Right forelimb (tissue), 1 donor: ENCODE measurements at regions not wholly inside any gene's neighbourhood (a gene's known extent, or its start where the extent isn't known, plus 50 kb on each side); places are given as distances from the start of the nearest gene placed in this dataset.
"Not testable (repeated sequence)": the region's sequence is repeated elsewhere in the genome, so short reads cannot be mapped to it uniquely, and the experiment has no call there.

ENCODE experiments used
- DNase-seq: peaks from one replicate; pipeline ENCODE4 v3.0.0-alpha.2; 2018

DNA sequence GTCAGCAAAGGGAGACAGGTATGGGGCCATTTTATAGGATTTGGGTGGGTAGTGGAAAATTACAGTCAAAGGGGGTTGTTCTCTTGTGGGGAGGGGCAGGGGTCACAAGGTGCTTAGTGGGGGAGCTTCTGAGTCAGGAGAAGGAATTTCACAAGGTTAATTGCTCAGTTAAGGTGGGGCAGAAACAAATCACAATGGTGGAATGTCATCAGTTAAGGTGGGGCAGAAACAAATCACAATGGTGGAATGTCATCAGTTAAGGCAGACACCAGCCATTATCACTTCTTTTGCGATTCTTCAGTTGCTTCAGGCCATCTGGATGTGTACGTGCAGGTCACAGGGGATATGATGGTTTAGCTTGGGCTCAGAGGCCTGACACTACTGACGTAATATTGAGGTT lies 1077.6 kb downstream of the DNAJB9 start:
- not testable (repeated sequence) for DNase-seq

DNA sequence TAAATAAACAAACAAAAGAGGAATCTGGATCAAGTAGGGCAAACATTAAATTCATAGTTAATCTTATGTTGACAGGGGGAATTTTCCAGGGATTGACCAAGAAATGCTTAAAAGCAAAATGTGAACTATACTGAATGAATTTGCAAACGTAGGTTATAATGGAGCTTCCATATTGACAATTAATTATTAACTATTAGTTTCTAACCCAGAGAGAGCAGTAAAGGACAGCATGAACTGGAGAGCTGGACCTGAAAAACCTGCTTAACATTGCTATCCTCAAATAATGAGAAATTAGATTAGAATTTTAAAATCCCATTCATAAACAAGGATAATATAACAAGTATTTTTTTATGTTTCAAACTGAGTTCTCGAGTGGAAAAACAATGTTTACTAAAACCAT lies 1089.6 kb downstream of the DNAJB9 start:
- no peak for DNase-seq

DNA sequence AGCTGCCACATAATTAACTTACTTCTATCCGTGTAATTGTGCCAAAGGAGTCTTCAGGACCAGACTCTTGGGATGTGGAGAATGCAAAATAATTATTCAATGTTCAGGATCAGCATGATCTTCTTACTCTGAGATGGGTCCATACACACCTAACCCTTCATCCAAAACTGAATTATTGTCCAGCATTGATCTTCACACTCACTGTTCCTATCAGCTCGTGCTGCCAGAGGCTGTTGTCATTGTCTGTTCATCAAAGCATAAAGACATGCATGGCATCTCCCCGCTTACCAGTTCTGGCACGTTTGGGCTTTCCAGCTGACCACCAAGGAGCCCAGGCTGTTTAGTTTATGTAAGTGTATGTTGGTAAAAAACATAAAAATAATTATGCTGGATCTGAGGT lies 1090.7 kb downstream of the DNAJB9 start:
- no peak for DNase-seq

DNA sequence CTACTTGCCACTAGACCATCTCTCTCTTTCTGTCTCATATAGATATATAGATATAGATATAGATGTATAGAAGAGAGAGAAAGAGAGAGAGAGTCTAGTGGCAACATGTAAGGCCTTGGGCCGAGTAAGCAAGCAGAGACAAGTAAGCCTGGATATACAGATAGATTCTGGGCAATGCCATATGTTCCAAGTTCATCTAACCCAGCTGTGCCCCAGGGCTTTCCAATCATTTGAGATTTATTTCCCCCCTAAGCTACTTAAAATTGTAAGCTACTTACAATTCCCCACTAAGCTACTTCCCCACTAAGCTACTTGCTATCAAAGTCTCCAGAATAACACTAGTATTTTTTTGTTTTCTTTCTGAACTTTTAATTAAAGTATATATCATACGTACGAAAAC lies 1094.1 kb downstream of the DNAJB9 start:
- no peak for DNase-seq

DNA sequence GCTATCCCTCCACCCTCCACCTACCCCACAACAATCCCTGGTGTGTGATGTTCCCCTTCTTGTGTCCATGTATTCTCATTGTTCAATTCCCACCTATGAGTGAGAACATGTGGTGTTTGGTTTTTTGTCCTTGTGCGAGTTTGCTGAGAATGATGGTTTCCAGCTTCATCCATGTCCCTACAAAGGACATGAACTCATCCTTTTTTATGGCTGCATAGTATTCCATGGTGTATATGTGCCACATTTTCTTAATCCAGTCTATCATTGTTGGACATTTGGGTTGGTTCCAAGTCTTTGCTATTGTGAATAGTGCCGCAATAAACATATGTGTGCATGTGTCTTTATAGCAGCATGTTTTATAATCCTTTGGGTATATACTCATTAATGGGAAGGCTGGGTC lies 1117.6 kb downstream of the DNAJB9 start:
- DNase-seq: not testable (repeated sequence)

DNA sequence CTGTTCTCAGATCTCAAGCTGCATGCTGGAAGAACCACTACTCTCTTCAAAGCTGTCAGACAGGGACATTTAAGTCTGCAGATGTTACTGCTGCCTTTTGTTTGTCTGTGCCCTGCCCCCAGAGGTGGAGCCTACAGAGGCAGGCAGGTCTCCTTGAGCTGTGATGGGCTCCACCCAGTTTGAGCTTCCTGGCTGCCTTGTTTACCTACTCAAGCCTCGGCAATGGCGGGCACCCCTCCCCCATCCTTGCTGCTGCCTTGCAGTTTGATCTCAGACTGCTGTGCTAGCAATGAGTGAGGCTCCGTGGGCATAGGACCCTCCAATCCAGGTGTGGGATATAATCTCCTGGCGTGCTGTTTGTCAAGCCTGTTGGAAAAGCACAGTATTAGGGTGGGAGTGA lies 1122.9 kb downstream of the DNAJB9 start:
- not testable (repeated sequence) for DNase-seq

DNA sequence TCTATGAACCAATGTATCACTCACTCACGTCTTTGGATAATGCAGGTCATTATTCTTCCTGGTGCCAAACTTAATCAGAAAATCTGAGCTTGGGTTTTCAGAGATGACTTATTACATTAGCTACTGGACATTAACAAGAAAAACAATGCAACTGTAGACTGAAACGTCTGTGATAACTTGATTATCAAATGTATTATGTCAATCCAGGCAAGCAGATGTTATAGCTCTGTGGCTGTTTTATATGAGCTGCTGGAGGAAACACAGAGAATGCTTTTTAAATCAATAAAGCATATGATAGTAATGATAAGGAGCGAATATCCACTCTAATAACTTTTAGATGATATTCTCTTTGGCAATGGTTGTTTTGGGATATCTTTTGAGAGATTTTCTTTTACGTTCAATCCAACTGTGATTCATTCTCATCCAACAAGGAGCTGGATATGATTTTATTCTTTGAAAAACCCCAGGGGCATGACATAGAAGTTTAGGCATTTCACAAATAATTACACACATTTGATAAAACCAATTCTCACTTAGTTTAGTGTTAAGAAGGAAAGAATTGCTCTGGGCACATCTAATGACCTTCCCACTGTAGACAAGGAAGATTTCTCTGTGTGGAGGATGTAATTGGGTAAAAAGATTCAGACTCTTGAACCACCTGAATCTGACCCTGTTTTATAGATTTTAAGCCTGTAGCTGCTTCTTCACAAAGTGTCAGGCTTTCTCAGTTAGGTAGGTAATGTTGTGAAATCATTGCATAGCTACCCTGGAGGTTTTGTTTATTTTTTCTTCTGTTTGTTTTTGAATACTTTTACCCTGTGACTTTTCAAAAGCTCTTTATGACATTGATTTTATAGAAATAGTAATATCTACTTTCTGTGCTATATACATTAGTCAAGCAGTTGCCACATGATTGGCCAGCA lies 1124.7 kb downstream of the DNAJB9 start:
- DNase-seq: no peak

DNA sequence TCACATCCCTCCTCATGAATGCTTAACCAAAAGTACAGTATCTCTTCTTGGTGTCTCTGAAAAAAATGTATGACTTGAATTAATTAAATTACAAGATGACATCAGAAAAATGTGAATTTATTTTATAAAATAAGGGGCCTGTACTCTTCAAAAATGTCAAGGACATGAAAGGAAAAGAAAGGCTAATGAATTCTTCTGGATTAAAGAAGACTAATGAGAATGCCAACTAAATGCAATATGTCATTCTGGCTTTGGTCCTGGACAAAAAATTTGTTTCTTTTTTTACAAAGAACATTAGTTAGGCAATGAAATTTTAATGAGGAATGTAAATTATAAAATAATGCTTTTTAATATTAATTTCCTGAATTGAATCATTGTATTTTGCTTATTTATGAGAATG lies 1125.7 kb downstream of the DNAJB9 start:
- DNase-seq: no peak

DNA sequence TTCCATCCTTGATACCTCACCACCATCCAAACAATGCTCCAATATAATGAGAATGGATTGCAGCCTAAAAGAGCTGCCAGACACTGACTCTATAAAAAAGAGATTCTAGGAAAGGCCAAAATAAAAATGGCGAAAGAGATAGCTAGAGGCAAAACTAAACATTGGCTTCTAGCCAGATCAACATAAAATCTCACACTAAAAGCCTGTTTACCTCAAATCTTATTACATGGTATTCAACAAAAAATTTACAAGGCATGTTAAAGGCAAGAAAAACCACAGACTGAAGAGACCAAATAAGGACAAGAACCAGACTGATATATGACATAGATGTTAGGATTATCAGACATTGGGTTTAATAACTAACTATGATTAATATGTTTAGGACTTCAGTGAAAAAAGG lies 1127.0 kb downstream of the DNAJB9 start:
- DNase-seq: no peak

DNA sequence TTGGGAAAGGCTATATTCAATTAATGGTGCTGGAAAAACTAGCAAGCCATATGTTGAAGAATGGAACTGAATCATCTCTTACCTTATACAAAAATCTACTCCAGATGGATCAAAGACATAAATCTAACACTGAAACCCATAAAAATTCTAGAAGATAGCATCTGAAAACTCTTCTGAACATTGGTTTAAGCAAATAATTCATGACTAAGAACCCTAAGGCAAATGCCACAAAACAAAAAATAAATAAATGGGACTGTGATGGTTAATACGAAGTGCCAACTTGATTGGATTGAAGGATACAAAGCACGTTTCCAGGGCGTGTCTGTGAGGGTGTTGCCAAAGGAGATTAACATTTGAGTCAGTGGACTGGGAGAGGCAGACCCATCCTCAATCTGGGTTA lies 1130.0 kb downstream of the DNAJB9 start:
- DNase-seq: no peak

DNA sequence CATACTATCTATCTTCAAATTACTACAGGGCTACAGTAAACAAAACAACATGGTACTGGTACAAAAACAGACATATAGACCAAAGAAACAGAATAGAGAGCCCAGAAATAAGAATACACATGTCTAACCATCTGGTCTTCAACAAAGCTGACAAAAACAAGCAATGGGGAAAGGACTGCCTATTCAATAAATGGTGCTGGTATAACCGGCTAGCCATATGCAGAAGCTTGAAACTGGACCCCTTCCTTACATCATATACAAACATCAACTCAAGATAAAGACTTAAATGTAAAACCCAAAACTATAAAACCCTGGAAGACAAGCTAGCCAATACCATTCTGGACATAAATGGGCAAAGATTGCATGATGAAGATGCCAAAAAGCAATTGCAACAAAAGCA lies 1143.7 kb downstream of the DNAJB9 start:
- DNase-seq: no peak

DNA sequence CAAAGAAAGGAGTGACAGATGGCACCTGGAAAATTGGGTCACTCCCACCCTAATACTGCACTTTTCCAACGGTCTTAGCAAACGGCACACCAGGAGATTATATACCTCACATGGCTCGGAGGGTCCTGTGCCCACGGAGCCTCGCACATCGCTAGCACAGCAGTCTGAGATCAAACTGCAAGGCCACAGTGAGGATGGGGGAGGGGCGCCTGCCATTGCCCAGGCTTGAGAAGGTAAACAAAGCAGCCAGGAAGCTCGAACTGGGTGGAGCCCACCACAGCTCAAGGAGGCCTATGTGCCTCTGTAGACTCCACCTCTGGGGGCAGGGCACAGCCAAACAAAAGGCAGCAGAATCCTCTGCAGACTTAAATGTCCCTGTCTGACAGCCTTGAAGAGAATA lies 1149.7 kb downstream of the DNAJB9 start:
- DNase-seq: not testable (repeated sequence)

DNA sequence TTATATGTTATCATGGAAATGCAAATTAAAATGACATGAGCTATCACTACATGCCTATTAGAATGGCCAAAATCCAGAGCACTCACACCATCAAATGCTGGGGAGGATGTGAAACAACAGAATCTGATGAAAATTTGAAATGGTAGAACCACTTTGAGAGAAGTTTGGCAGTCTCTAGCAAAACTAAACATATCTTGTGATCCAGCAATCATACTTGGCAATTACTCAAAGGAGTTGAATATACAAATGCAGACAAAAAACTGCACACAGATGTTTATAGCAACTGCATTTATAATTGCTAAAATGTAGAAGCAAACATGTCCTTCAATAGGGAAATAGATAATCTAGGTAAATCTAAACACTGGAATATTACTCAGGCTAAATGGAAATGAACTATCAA lies 1164.9 kb downstream of the DNAJB9 start:
- no peak for DNase-seq

DNA sequence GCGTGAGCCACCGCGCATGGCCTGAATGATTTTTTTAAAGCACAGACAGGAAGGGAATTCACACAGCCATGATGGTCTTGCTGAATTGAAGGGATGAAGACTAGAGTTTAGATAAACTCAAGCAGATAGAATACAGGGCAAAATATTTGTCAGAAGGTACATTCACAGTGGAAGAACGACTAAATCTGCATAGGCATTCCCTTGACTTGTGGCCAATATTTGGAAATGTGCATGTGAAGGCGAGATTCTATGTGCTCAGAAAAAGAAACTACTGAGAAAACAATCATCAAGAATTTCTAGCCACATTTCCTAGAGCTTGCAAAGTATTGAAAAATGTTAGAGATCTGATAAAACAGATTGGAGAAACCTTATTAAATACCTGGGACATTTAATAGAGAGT lies 1166.2 kb downstream of the DNAJB9 start:
- DNase-seq: no peak

DNA sequence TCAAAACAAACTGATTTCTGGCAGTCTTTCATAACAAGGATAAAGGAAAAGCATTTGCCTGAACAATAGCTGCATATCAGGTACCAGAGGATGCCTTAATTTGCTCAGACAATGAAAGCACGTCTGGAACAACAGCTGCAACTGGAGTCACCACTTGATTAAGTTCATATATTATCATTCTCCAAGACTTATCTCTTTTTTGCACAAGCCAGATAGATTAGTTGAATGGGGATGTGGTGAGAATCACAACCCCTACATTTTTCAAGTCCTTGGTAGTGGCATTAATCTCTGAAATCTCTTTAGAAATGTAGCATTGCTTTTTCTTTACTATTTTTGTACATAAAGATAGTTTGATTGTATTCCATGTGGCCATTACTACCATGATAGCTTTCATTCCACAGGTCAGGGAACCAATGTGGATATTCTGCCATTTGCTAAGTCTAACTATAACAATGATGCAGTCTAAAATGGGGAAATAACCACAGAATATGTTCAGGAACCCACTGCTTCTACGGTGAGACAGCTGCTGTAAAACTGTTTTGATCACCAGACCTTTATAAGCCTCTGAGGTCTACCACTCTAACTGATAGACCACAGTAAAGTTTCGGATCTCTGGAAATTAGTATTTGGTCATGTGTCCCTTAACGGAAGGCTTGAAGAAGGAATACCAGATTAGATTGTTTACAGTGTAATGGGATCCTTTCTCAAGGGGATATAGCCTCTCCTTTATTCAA lies 1176.2 kb downstream of the DNAJB9 start:
- DNase-seq: no peak

DNA sequence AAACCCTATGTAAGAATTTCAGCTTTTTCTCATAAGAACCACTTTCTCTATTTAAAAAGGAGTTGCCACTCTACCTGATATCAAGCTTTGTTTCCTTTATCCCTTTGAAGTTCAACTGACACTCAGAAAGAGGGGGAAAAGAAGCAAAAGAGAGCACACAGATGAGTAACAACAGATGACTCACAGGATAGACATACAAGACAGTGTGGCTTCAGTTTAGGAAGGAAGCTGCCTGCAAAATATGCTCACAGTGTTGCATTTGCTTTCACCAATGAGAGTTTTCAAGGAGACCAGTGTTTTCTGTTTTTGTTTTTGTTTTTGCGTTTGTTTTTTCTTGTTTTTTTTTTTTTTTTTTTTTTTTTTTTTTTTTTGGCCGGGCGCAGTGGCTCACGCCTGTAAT lies 1181.6 kb downstream of the DNAJB9 start:
- no peak for DNase-seq

DNA sequence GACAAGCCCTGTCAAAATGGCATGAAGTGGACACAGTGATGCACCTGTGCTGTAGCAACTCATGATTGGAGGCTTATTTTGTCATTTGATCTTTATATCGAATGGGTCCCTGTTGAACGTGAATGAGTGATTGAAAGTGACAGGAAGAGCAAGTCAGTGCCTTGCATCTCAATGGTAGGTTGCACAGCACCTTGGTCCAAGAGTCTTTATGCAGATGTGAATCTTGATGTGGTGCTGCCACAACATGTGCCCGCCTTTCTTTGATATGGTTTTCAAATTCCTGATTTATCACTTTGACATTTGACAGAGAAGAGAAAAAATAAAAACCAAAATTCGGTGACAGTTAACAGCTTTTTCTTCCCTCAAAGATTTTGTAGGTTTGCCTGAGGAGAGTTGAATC lies 1182.4 kb downstream of the DNAJB9 start:
- DNase-seq: no peak

DNA sequence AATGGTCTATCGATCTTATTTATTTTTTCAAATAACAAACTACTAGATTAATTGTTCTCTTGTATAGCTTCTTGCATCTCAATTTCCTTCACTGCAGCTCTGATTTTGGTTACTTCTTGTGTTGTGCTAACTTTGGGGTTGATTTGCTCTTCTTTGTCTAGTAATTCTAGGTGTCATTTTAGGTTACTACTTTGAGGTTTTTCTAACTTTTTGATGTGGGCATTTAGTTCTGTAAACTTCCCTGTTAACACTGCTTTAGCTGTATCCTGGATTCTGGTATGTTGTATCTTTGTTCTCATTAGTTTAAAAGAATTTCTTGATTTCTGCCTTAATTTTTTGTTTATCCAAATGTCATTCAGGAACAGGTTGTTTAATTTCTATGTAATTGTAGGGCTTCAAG lies 1188.0 kb downstream of the DNAJB9 start:
- no peak for DNase-seq

DNA sequence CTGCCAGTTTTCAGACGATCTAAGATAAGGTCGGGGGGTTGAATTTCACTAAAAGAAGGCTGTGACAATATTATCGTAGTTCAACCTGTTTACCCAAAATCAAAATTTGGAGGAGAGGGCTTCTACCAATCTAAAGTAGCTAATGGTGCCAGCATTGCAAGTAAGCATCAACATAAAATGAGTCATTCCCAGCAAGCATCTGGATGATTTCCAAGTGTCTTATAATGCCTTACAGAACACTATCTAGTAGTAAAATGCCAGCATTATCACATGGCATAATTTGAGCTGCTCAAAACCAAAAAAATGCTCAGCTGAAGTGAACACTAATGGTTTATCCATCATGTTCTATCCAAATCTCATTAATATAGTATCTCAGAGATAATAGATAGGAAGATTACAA lies 1193.9 kb downstream of the DNAJB9 start:
- DNase-seq: no peak

DNA sequence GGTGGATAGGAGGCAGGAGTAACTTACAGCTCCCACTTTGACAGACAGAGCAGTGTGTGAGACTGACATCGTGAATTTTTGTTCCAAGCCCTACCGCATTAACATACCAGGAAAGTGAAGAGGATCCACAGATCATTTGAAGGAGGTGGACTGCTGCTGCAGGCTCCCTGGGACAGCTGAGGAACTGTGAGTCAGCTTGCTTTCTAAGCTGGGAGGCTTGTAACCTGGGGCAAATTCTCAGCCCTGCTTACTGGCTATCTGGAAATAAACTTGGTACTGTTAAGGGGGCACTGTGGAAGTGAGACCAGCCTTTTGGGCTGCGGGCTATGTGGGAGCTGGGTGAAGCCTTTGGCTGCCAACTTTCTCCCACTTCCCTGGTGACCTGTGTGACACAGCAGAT lies 1202.5 kb downstream of the DNAJB9 start:
- DNase-seq: no peak

DNA sequence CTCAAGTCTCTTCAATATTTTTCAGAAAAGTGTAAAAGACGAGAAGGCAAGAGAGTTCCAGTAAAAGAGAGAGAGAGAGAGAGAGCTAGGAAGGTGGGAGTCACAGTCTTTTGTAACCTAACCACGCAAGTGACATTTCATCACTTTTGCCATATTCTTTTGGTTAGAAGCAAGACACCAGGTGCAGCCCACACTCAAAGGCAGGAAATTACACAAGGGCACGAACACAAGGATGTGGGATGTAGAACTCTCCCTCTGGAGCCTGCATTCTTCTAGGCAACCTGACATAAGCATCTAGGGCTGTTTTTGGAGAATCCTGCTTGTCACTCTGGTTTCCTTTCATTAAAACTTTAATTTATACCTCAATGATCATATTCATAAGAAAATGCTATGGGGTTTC lies 1213.1 kb downstream of the DNAJB9 start:
- no peak for DNase-seq

DNA sequence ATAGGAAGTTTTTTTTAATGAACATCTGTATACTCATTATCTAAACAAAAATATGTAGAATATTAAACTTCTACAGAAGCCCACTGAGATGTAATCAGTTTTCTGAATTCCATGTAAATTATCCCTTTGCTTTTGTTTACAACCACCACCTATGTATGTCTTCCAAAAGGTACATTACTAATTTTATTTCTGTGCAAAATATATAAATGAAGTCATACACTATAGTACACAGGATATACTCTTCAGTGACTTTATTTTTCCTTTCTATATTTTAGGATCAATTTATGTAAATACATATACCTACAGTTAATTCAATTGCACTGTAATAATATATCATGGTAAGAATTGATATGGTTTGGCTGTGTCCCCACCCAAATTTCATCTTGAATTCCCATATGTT lies 1236.9 kb downstream of the DNAJB9 start:
- DNase-seq: no peak

DNA sequence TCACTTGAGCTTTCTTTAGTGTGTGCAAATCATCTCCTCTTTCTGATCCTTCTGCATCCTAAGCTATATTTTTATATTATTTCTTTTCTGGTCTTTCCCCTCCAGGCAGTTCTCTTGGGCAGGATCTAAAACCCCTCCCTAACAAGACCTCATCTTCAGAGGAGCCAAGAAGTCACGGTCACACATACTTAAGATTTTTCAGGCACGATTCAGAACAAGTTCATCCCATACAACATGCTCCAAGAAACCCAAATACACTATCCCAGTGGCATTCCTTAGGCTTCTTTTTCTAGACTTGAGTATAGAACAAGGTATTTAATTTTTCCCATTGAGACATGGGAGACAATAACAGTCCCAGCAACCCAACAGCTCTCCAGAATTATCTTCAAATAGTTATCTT lies 1251.5 kb downstream of the DNAJB9 start:
- no peak for DNase-seq

DNA sequence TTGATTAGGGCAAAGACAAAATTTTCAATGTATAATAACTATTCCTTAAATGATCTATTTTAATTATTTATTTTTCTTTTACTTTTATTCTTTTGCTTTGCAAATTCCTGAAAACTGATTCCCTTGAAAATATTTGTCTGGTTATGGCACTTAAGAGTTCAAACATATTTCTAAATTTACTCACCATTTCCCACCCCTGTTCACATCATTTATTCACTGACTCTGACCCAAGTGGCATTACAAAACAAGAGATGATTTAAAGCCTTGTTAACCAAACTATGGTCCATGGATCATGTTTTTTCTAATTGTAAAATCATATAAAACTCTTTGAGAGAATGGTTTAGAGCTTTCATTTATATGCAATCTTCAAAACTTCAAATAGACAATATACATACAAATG lies 1256.1 kb upstream of the LRRN3 start:
- DNase-seq: no peak
